ENCODE measurements at regions not wholly inside any gene's neighbourhood (a gene's known extent, or its start where the extent isn't known, plus 50 kb on each side); places are given as distances from the start of the nearest gene placed in this dataset.

DNA sequence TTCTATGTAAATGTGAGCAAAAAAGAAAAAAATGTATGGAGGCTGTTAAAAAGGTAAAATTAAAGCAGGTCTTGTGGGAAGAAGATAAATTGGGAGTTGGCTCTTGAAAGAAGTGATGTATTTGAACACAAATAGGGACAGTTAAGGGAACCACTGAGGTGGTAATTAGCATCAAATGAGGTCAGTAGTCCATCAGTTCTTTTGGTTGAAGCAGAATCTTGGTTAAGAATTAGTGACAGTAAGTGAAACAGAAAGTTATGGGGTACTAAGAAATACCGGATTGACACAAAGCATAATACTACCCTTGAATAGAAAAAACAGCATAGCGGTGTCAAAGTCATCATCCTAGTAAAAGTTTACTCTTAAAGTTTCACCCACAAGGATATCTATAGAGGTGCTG, 352.6 kb upstream of the VRK2 start:
- no peak for ATAC-seq
- TF ChIP-seq ARNTL (CRISPR knock-in tag; IDR thresholded peaks at IDR 0.05; ENCODE audit: borderline replicate concordance, low read depth) (no peak), ZFP30 (CRISPR knock-in tag; IDR thresholded peaks at IDR 0.05) (no peak), ESRRG (CRISPR knock-in tag; IDR thresholded peaks at IDR 0.05) (no peak), BACH2 (CRISPR knock-in tag; IDR thresholded peaks at IDR 0.05; ENCODE audit: borderline replicate concordance) (no peak), TOX (CRISPR knock-in tag; IDR thresholded peaks at IDR 0.05; ENCODE audit: borderline replicate concordance) (no peak), TCF4 (CRISPR knock-in tag; IDR thresholded peaks at IDR 0.05; ENCODE audit: borderline replicate concordance) (no peak), ISL1 (CRISPR knock-in tag; IDR thresholded peaks at IDR 0.05) (no peak), ZNF565 (CRISPR knock-in tag; conservative IDR thresholded peaks at IDR 0.05; ENCODE audit: low read depth) (no peak), PPARA (CRISPR knock-in tag; IDR thresholded peaks at IDR 0.05; ENCODE audit: borderline replicate concordance) (no peak), ZNF8 (CRISPR knock-in tag; IDR thresholded peaks at IDR 0.05) (no peak)
- TF ChIP-seq, protein P1, sequence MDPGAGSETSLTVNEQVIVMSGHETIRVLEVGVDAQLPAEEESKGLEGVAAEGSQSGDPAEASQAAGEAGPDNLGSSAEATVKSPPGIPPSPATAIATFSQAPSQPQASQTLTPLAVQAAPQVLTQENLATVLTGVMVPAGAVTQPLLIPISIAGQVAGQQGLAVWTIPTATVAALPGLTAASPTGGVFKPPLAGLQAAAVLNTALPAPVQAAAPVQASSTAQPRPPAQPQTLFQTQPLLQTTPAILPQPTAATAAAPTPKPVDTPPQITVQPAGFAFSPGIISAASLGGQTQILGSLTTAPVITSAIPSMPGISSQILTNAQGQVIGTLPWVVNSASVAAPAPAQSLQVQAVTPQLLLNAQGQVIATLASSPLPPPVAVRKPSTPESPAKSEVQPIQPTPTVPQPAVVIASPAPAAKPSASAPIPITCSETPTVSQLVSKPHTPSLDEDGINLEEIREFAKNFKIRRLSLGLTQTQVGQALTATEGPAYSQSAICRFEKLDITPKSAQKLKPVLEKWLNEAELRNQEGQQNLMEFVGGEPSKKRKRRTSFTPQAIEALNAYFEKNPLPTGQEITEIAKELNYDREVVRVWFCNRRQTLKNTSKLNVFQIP (CRISPR knock-in tag; IDR thresholded peaks at IDR 0.05; ENCODE audit: borderline replicate concordance, low read depth) = no peak
- TF ChIP-seq, protein P2, sequence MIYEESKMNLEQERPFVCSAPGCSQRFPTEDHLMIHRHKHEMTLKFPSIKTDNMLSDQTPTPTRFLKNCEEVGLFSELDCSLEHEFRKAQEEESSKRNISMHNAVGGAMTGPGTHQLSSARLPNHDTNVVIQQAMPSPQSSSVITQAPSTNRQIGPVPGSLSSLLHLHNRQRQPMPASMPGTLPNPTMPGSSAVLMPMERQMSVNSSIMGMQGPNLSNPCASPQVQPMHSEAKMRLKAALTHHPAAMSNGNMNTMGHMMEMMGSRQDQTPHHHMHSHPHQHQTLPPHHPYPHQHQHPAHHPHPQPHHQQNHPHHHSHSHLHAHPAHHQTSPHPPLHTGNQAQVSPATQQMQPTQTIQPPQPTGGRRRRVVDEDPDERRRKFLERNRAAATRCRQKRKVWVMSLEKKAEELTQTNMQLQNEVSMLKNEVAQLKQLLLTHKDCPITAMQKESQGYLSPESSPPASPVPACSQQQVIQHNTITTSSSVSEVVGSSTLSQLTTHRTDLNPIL (CRISPR knock-in tag; IDR thresholded peaks at IDR 0.05; ENCODE audit: low read depth) = no peak

- TF ChIP-seq PPARA (CRISPR knock-in tag; IDR thresholded peaks at IDR 0.05; ENCODE audit: borderline replicate concordance) (no peak), OSR1 (CRISPR knock-in tag; IDR thresholded peaks at IDR 0.05) (no peak), GLIS3 (CRISPR knock-in tag; IDR thresholded peaks at IDR 0.05) (no peak), CSDC2 (CRISPR knock-in tag; IDR thresholded peaks at IDR 0.05) (no peak), ZNF565 (CRISPR knock-in tag; conservative IDR thresholded peaks at IDR 0.05; ENCODE audit: low read depth) (no peak), ESRRG (CRISPR knock-in tag; IDR thresholded peaks at IDR 0.05) (no peak), SNAI2 (CRISPR knock-in tag; IDR thresholded peaks at IDR 0.05) (no peak), BACH2 (CRISPR knock-in tag; IDR thresholded peaks at IDR 0.05; ENCODE audit: borderline replicate concordance) (no peak), TSHZ2 (CRISPR knock-in tag; IDR thresholded peaks at IDR 0.05) (no peak), TOX (CRISPR knock-in tag; IDR thresholded peaks at IDR 0.05; ENCODE audit: borderline replicate concordance) (no peak), ZFP3 (CRISPR knock-in tag; IDR thresholded peaks at IDR 0.05) (no peak)
- TF ChIP-seq, protein P3, sequence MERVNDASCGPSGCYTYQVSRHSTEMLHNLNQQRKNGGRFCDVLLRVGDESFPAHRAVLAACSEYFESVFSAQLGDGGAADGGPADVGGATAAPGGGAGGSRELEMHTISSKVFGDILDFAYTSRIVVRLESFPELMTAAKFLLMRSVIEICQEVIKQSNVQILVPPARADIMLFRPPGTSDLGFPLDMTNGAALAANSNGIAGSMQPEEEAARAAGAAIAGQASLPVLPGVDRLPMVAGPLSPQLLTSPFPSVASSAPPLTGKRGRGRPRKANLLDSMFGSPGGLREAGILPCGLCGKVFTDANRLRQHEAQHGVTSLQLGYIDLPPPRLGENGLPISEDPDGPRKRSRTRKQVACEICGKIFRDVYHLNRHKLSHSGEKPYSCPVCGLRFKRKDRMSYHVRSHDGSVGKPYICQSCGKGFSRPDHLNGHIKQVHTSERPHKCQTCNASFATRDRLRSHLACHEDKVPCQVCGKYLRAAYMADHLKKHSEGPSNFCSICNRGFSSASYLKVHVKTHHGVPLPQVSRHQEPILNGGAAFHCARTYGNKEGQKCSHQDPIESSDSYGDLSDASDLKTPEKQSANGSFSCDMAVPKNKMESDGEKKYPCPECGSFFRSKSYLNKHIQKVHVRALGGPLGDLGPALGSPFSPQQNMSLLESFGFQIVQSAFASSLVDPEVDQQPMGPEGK (CRISPR knock-in tag; IDR thresholded peaks at IDR 0.05; ENCODE audit: borderline replicate concordance) = no peak
- no peak for ATAC-seq
Measured at GRCh38 chr2:57696016-57696415, 350.6 kb upstream of the VRK2 start.

DNA sequence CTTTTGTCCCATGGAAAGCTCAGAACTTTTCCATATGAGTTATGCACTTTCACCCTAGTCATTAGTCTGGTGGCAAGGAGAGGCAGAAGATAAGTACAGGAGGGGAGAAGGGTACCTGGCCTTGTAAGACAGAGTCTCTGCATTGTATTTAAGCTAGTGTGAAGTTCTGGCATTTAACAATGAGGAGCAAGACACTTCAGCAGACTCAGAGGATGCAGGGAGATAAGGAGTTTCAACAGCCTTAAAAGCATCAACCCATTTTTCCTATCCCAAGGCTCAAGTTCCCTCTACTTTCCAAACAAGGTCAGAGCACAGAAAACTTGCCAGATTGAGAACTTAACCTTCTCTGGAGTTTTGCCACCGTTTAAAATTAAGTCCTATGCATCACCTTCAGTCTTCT, 348.2 kb upstream of the VRK2 start:
- TF ChIP-seq ZFP30 (CRISPR knock-in tag; IDR thresholded peaks at IDR 0.05) (no peak), ZNF70 (CRISPR knock-in tag; IDR thresholded peaks at IDR 0.05) (no peak), PPARA (CRISPR knock-in tag; IDR thresholded peaks at IDR 0.05; ENCODE audit: borderline replicate concordance) (no peak), ARNTL (CRISPR knock-in tag; IDR thresholded peaks at IDR 0.05; ENCODE audit: borderline replicate concordance, low read depth) (no peak), GLIS3 (CRISPR knock-in tag; IDR thresholded peaks at IDR 0.05) (no peak), BACH2 (CRISPR knock-in tag; IDR thresholded peaks at IDR 0.05; ENCODE audit: borderline replicate concordance) (no peak), TCF4 (CRISPR knock-in tag; IDR thresholded peaks at IDR 0.05; ENCODE audit: borderline replicate concordance) (no peak), RARB (CRISPR knock-in tag; IDR thresholded peaks at IDR 0.05) (no peak), ESRRG (CRISPR knock-in tag; IDR thresholded peaks at IDR 0.05) (no peak), SNAI2 (CRISPR knock-in tag; IDR thresholded peaks at IDR 0.05) (no peak), ZNF565 (CRISPR knock-in tag; conservative IDR thresholded peaks at IDR 0.05; ENCODE audit: low read depth) (no peak), ISL1 (CRISPR knock-in tag; IDR thresholded peaks at IDR 0.05) (no peak), ZC3H10 (CRISPR knock-in tag; IDR thresholded peaks at IDR 0.05) (no peak)
- TF ChIP-seq, protein P2 (CRISPR knock-in tag; IDR thresholded peaks at IDR 0.05; ENCODE audit: low read depth) = no peak
- TF ChIP-seq, protein P1 (CRISPR knock-in tag; IDR thresholded peaks at IDR 0.05; ENCODE audit: borderline replicate concordance, low read depth) = no peak
- no peak for ATAC-seq

Measured in SK-N-SH treated with all-trans-retinoic acid at 6 μM for 48 hours (cell line).